Skin epidermis (tissue), 12 donors: ENCODE measurements at regions not wholly inside any gene's neighbourhood (a gene's known extent, or its start where the extent isn't known, plus 50 kb on each side); places are given as distances from the start of the nearest gene placed in this dataset.

Experiments used
- H3K27ac ChIP-seq, 21 experiments: fragments of 200-600 bp; sonication (generic) in 11 of 21; one replicate each; pipeline ENCODE4 v1.5.0; 2020; ENCODE audit warnings: mild to moderate bottlenecking in 3 of 21, inconsistent platforms in 2 of 21, moderate library complexity in 2 of 21
- H3K4me3 ChIP-seq, 7 experiments: fragments of 200-600 bp; sonication (generic) in 2 of 7; one replicate each; pipeline ENCODE4 v1.5.0; 2020; ENCODE audit warnings: inconsistent platforms in 2 of 7, mild to moderate bottlenecking in 2 of 7, moderate library complexity in 1 of 7

GRCh38 chr5:98713856-98714255, 59.6 kb upstream of the RGMB start:
- H3K27ac ChIP-seq = no peak overlapping the region
- no peak overlapping the region for H3K4me3 ChIP-seq

- H3K4me3 ChIP-seq = no peak overlapping the region
- H3K27ac ChIP-seq = no peak overlapping the region
Observed at GRCh38 chr5:98714710-98715288, 58.7 kb upstream of the RGMB start.

GRCh38 chr5:98721231-98721928, 52.1 kb upstream of the RGMB start:
- Histone ChIP-seq H3K4me3 (no peak overlapping the region), H3K27ac (no peak overlapping the region)

- H3K4me3 ChIP-seq = no peak overlapping the region
- no peak overlapping the region for H3K27ac ChIP-seq
Observed at GRCh38 chr5:98722188-98722587, 51.3 kb upstream of the RGMB start.

- no peak overlapping the region for H3K4me3 ChIP-seq
- H3K27ac ChIP-seq = no peak overlapping the region
Observed at GRCh38 chr5:98723061-98723460, 50.4 kb upstream of the RGMB start.
